HFFc6 (cell line): ENCODE measurements at regions not wholly inside any gene's neighbourhood (a gene's known extent, or its start where the extent isn't known, plus 50 kb on each side); places are given as distances from the start of the nearest gene placed in this dataset.

ENCODE experiments used
- DNase-seq: peaks from one replicate; pipeline ENCODE4 v3.0.0-alpha.2; 2018
- H3K27ac Mint-ChIP-seq: 2 replicates; pipeline ENCODE4 v1.8.0; 2020; ENCODE audit warnings: mild to moderate bottlenecking, mixed read lengths
- H3K27me3 Mint-ChIP-seq: 2 replicates; pipeline ENCODE4 v1.8.0; 2021; ENCODE audit warnings: mild to moderate bottlenecking, moderate library complexity, mixed read lengths; ENCODE audit not compliant: insufficient read depth
- H3K36me3 Mint-ChIP-seq: 2 replicates; pipeline ENCODE4 v1.8.0; 2021; ENCODE audit warnings: low read depth, mixed read lengths
- H3K4me1 Mint-ChIP-seq: 2 replicates; pipeline ENCODE4 v1.8.0; 2020; ENCODE audit warnings: low read depth, mixed read lengths
- H3K4me3 Mint-ChIP-seq: 2 replicates; pipeline ENCODE4 v1.8.0; 2020; ENCODE audit warnings: mild to moderate bottlenecking, moderate library complexity, mixed read lengths
- H3K9me3 Mint-ChIP-seq: 2 replicates; pipeline ENCODE4 v1.8.0; 2020; ENCODE audit warnings: mild to moderate bottlenecking, mixed read lengths
- CTCF ChIP-seq: fragments of 200-600 bp; sonication (generic); IDR thresholded peaks from 2 replicates; pipeline ENCODE4 v1.5.0; 2021; ENCODE audit warnings: antibody characterized with exemption, mild to moderate bottlenecking

- H3K36me3 Mint-ChIP-seq = no peaks in the 10 kb centered on the region
- H3K27ac Mint-ChIP-seq = no peak overlapping the region
- no peak for DNase-seq
- no peak overlapping the region for H3K4me3 Mint-ChIP-seq
- H3K9me3 Mint-ChIP-seq = no peaks in the 10 kb centered on the region
- no peak for TF ChIP-seq CTCF
- no peaks in the 10 kb centered on the region; the same call in 1 of the 2 replicates for H3K27me3 Mint-ChIP-seq
- no peaks in the 10 kb centered on the region for H3K4me1 Mint-ChIP-seq
Observed at GRCh38 chr18:60693426-60693825, 320.9 kb upstream of the MC4R start.

- peaks cover 6% of the 10 kb centered on the region for H3K9me3 Mint-ChIP-seq
- no peaks in the 10 kb centered on the region for H3K4me1 Mint-ChIP-seq
- H3K4me3 Mint-ChIP-seq = no peak overlapping the region
- no peaks in the 10 kb centered on the region for H3K36me3 Mint-ChIP-seq
- H3K27ac Mint-ChIP-seq = no peak overlapping the region
- TF ChIP-seq CTCF = no peak
- DNase-seq = no peak
- H3K27me3 Mint-ChIP-seq = no peaks in the 10 kb centered on the region; the same call in 1 of the 2 replicates
Observed at GRCh38 chr18:60698901-60699300, 326.3 kb upstream of the MC4R start.

- DNase-seq = no peak
- Mint-ChIP-seq H3K27me3 (no peaks in the 10 kb centered on the region), H3K9me3 (peaks cover 30% of the 10 kb centered on the region), H3K27ac (no peak overlapping the region), H3K4me1 (no peaks in the 10 kb centered on the region), H3K4me3 (no peak overlapping the region), H3K36me3 (no peaks in the 10 kb centered on the region)
- TF ChIP-seq CTCF = no peak
Observed at GRCh38 chr18:60722742-60723141, 350.2 kb upstream of the MC4R start.

GRCh38 chr18:60732143-60732542 is 359.6 kb upstream of the MC4R start:
- Mint-ChIP-seq H3K27me3 (peaks cover 2% of the 10 kb centered on the region; the same call in 1 of the 2 replicates), H3K4me1 (no peaks in the 10 kb centered on the region), H3K9me3 (peaks cover 42% of the 10 kb centered on the region), H3K27ac (no peak overlapping the region), H3K4me3 (no peak overlapping the region), H3K36me3 (no peaks in the 10 kb centered on the region)
- DNase-seq = no peak
- TF ChIP-seq CTCF = no peak

GRCh38 chr18:60739212-60739611 is 366.6 kb upstream of the MC4R start:
- peaks cover 36% of the 10 kb centered on the region for H3K9me3 Mint-ChIP-seq
- TF ChIP-seq CTCF = no peak
- H3K4me1 Mint-ChIP-seq = no peaks in the 10 kb centered on the region
- no peak overlapping the region for H3K27ac Mint-ChIP-seq
- DNase-seq = no peak
- no peaks in the 10 kb centered on the region for H3K36me3 Mint-ChIP-seq
- H3K4me3 Mint-ChIP-seq = no peak overlapping the region
- no peaks in the 10 kb centered on the region for H3K27me3 Mint-ChIP-seq

GRCh38 chr18:60740313-60740712 is 367.7 kb upstream of the MC4R start:
- Mint-ChIP-seq H3K4me1 (no peaks in the 10 kb centered on the region), H3K36me3 (no peaks in the 10 kb centered on the region), H3K27ac (no peak overlapping the region), H3K9me3 (peaks cover 27% of the 10 kb centered on the region), H3K4me3 (no peak overlapping the region), H3K27me3 (no peaks in the 10 kb centered on the region)
- DNase-seq = no peak
- TF ChIP-seq CTCF = no peak
